GM18520 (cell line): ENCODE measurements at regions not wholly inside any gene's neighbourhood (a gene's known extent, or its start where the extent isn't known, plus 50 kb on each side); places are given as distances from the start of the nearest gene placed in this dataset.

Source experiments
- ATAC-seq: cut with Tn5 transposase; IDR thresholded peaks from one replicate; pipeline ENCODE4 v1.9.1; 2021; ENCODE audit not compliant: unreplicated experiment

DNA sequence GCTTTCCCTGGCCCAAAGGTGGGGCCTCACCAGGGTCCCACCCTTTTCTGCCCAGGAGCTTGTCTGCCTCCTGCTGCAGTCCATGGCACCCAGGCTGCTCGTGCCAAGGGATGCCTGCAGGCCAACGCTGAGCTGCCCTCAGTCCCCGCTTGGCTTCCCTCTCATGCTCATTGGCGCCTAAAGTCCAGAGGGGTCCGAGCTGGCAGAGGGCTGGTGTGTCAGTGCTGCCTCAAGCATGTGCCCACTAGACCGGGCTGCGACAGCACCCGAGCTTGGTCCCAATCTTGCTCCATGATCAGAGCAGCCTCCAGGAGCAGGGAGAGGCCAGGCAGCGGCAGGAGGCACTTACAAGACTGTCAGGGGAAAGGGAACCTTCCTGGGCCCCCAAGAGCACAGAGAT lies 287.0 kb downstream of the ICOS start:
- no peak for ATAC-seq

DNA sequence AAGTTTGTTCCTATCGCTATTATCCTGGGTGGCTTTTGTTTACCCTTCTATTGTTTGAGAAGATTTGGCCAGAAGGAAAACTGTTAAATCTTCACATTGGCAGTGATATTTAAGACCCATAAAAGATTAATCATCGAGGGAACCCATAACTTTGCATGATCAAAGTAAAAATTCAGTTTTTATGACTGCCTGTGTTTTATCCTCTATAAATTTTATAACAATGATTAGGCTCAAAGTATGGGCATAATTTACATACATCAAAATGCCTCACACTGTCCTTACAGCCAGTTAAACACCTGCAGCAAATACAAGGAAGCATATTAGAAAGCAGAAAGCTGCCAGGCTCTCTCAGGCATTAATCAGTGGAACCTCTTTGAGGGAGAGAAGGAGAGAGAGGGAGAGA lies 289.1 kb downstream of the ICOS start:
- no peak for ATAC-seq

DNA sequence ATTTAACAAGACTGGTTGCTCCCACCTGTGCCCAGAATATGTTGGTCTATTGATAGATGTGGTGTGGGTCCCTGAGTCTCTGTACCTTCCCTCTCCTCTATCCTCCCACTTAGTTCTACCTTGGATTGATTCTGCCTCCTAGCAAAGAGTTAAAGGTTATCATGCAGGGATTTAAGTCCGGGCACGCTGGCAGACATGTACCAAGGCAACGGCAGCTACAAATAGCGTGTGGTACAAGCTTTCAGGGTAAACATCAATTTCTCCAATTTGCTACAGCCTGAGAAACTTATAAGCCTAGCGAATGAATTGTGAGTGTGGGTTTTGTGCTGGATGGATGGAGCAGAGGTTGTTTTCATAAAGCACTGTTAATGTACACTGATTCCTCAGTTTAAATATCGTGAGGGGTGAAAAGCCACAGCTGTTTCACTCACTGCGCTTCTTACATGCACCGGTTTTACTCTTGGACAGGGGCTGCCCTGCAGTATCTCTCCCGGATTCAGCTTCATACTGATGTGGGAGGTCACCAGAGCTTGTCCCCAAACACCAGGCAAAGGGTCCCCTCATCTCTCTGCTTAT lies 289.8 kb downstream of the ICOS start:
- ATAC-seq, result no peak

- no peak for ATAC-seq
Observed at GRCh38 chr2:204228169-204228886, 291.8 kb downstream of the ICOS start.

DNA sequence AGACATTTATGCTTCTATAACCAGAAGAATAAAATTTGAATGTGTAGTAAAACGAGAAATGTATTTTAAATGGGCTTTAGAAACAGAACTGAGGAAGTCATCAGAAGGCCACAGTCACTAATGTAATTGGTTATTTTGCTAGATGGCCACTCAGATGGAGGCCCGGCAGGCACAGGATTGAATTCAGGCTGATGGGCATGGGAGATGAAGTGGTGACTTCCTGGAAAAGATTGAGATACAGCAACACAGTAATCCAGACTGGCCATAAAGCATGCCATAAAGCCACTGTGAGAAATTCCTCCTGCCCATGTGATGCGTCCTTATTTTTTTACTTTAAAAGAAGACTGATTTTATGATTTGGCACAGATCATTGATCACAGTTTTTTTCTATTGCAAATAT lies 297.7 kb downstream of the ICOS start:
- ATAC-seq, result no peak

- no peak for ATAC-seq
Observed at GRCh38 chr2:204234879-204235278, 298.3 kb downstream of the ICOS start.

DNA sequence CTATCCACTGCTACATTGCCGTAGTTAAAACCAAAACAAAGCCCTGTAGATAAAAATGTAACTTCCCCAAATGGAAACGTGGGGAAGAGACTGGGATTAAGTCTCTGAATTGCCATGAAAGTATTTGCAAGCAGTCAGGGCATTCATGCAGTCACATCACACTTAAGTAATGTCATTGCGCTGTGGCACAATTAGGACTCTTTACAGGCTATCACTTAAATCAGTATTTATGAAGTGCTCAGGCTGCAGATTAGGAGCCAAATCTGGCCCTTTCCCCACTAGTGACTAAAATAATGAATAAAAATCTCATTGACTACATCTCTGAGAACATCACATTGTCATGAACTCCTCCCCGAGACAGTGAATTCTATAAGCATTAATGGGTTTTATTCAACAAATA lies 300.9 kb downstream of the ICOS start:
- ATAC-seq, result no peak

DNA sequence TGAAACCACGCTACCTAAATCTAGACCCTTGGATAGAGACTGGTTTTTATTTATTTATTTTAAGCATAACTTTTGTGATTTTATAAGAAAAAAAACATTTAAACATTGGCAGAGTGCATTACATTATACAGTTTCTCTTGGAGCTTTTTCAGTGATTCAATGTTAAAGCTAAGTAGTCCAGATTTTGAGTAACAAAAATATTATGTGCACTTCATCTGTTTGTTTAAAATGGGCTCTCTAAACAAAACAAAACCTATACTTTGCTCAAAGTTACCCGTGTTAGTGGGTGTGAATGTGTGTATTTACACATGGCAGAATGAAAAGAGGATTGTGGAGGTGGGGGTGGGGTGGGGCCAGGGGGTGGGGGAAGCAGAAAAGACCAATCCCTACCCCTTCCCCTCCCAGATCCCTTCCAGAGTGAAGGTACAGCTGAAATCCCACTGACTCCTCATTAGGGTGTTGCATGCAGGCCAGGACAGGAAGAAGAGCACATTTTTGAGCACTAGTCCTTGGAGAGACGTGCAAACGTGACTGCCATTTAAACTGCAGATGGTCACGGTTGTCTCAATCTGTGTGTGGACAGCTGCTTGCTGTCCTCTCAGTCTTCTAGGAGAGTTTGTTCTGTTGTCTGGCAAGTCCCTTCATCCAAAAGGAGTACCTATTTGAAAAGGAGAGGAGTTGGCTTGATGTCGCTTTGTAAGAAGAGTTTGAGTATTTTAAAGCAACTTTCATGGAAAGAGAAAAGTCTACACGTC lies 303.0 kb downstream of the ICOS start:
- ATAC-seq, result no peak

DNA sequence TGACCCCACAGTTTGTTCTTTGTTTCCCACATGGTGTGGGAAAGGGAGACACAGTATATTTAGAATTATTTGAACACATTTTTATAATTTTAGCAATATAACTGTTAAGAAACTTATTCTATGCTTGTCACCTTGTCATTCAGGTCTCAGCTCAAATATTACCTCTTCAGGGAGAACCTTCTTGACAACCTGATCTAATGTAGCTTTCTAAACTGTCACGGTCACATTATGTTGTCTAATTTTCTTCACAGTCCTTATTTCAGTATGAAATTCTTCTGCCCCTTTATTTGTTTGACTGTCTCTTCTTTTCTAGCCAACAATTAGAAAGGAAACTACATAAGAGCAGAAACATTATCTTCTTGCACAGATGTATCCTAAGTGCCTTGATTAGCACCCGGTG lies 304.3 kb upstream of the PARD3B start:
- no peak for ATAC-seq

- no peak for ATAC-seq
Observed at GRCh38 chr2:204249437-204249836, 295.8 kb upstream of the PARD3B start.

DNA sequence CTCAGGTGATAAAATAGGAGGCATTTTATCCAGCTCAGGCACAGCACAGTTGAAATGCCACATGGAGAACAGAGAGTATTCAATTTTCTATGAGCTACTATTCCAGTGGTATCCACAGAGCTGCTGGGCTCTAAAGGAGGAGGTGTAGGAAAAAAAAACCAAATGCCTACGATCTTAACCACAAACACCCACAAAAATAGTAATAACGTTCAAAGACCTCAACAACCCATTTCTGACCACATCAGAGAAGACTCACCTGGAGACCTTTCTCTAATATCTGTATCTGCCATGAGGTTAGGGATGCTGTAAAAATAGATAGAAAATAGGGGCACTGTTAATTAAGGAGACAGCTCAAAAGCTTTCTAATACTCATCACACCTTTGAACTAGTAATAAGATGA lies 294.6 kb upstream of the PARD3B start:
- peak; percentile 24 for ATAC-seq

GRCh38 chr2:204251158-204251997 lies 293.9 kb upstream of the PARD3B start:
- ATAC-seq, result peak; percentile 46

GRCh38 chr2:204251998-204252376 lies 293.3 kb upstream of the PARD3B start:
- ATAC-seq, result no peak

DNA sequence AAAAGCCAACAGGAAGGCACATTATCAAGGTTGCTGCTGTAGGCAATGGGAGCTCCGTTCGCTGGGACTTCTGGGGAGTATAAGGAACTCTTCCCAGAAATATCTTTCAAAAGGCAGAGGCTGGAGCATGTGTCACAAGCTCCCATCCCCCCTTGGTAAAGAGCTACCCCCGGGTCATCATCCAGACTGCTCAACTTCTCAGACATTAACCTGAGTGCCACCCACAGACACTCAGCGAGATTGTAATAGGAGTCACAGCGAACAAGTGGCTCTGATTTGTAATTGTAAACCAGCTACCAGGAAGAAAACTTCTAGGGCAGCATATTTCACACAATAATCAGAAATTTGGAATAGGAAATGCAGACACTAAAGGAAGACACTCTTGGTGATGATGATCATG lies 290.2 kb upstream of the PARD3B start:
- no peak for ATAC-seq

GRCh38 chr2:204255526-204255925 lies 289.7 kb upstream of the PARD3B start:
- no peak for ATAC-seq

GRCh38 chr2:204257781-204258180 lies 287.5 kb upstream of the PARD3B start:
- ATAC-seq, result no peak

GRCh38 chr2:204258890-204259289 lies 286.4 kb upstream of the PARD3B start:
- ATAC-seq, result no peak

DNA sequence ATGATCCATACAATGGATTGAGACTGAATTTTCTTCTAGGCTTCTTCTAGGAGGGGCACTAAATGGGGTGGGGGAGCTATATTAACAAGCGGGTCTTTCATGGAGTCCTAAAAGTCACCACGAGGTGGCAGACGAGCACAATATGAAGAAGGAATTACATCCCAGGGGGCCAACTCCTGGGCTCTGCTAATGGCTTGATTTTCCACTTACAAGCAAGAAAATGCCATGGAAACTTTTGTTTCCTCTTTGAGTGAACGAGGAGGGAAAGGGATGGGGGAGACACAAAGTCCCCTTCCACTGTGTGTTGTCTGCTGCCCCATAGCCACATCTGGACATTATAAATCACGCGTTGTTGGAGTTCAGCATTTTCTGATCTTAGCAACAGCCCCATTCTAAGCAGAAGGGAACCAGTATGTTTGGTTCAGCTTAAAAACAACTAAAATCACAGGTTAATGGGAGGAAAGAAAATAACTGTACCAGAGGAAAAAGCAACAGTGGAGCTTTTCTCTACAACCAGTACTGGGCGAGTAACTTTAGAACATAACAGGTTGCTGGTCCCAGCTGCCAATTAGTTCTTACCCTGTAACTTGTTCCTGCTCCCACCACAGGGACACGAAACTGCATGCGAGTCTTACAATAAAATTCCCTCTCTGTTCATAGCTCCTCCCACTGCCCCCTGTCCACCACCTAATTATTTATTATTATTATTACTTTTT lies 285.0 kb upstream of the PARD3B start:
- no peak for ATAC-seq

DNA sequence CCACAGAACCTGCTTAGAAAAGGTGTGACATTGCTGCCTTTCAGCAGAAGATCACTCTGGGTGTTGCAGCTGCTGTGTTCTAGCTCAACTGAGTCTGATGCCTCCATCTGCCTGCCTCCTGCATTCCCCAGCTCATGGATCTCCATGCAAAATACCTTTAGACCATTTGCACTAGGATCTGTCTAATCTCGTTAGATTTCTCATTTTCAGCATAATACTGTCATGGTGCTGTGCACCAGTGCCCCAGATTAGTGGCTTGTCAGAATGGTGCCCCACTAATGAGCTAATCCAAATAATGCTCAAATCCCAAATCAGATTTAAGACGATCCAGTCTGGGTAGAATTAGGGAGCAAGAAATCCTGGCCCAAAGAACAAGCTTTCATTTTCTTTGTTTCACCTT lies 284.4 kb upstream of the PARD3B start:
- no peak for ATAC-seq

- no peak for ATAC-seq
Observed at GRCh38 chr2:204261846-204262245, 283.4 kb upstream of the PARD3B start.

- no peak for ATAC-seq
Observed at GRCh38 chr2:204264085-204264553, 281.2 kb upstream of the PARD3B start.
